SK-N-MC (cell line): ENCODE measurements at regions not wholly inside any gene's neighbourhood (a gene's known extent, or its start where the extent isn't known, plus 50 kb on each side); places are given as distances from the start of the nearest gene placed in this dataset.
A peak's percentile ranks its signal among the peaks of the same experiment; 100 is the strongest.
"Not testable (repeated sequence)": the region's sequence is repeated elsewhere in the genome, so short reads cannot be mapped to it uniquely, and the experiment has no call there.

ENCODE experiments used
- DNase-seq: peaks from one replicate; pipeline ENCODE4 v3.0.0-alpha.2; 2011; ENCODE audit warnings: low read depth, low spot score
- H3K27ac ChIP-seq: fragments of 200-600 bp; sonication (generic); 2 replicates; pipeline ENCODE4 v1.5.1; 2016; ENCODE audit warnings: mixed run types
- H3K36me3 ChIP-seq: fragments of 200-600 bp; sonication (generic); 2 replicates; pipeline ENCODE4 v1.6.1; 2017; ENCODE audit warnings: antibody characterized with exemption, low read length, mixed read lengths; ENCODE audit not compliant: insufficient read depth
- H3K4me3 ChIP-seq: fragments of 200-600 bp; sonication (generic); 2 replicates; pipeline ENCODE4 v1.5.1; 2016
- H3K9ac ChIP-seq: fragments of 200-600 bp; sonication (generic); 2 replicates; pipeline ENCODE4 v1.8.0; 2017; ENCODE audit warnings: mixed run types, mixed read lengths; ENCODE audit not compliant: insufficient read length
- H3K9me3 ChIP-seq: fragments of 200-600 bp; sonication (generic); 2 replicates; pipeline ENCODE4 v1.6.1; 2017; ENCODE audit warnings: low read depth, mild to moderate bottlenecking, antibody characterized with exemption, low read length, moderate library complexity, mixed read lengths
- EZH2 ChIP-seq: fragments of 200-600 bp; sonication (generic); IDR thresholded peaks from one replicate; pipeline ENCODE4 v1.6.1; 2017; ENCODE audit warnings: antibody characterized with exemption
- FOXP2 ChIP-seq: optimal IDR thresholded peaks from 2 replicates; pipeline ENCODE3; 2011; ENCODE audit warnings: mild to moderate bottlenecking, moderate library complexity; ENCODE audit not compliant: insufficient read depth; ENCODE audit errors: extremely low read length, control extremely low read depth
- POLR2AphosphoS5 ChIP-seq: IDR thresholded peaks from 2 replicates; pipeline ENCODE4 v1.6.1; 2012; ENCODE audit warnings: mild to moderate bottlenecking, low read depth, low read length, borderline replicate concordance

GRCh38 chr6:48552905-48553304, 441.9 kb upstream of the PTCHD4 start:
- Histone ChIP-seq H3K4me3 (no peak overlapping the region), H3K36me3 (no peaks in the 10 kb centered on the region), H3K9me3 (no peaks in the 10 kb centered on the region), H3K27ac (no peak overlapping the region), H3K9ac (no peak overlapping the region)
- DNase-seq, result no peak
- TF ChIP-seq FOXP2, result no peak
- TF ChIP-seq POLR2AphosphoS5, result no peak
- no peak for TF ChIP-seq EZH2

DNA sequence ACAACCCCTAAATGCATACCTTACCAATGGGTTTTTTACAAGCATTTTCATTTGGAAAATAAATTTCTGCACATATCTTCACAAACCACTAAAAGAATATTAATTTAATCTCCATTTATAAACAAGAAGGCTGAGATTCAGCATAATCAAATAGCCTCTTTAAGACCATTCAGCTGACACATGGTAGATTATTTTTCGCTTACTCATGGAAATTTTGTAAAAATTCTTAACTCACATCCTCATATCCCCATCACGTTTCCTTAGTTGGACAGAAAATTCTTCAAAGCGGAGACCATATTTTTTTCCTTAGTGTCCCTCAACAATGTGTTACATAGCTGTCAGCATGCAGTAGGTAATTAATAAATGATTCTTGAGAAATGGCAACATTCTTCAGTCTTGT, 439.6 kb upstream of the PTCHD4 start:
- DNase-seq, result no peak
- H3K4me3 ChIP-seq, result no peak overlapping the region
- no peaks in the 10 kb centered on the region for H3K9me3 ChIP-seq
- no peak overlapping the region for H3K27ac ChIP-seq
- TF ChIP-seq POLR2AphosphoS5, result no peak
- no peak for TF ChIP-seq EZH2
- no peak for TF ChIP-seq FOXP2
- H3K36me3 ChIP-seq, result no peaks in the 10 kb centered on the region
- H3K9ac ChIP-seq, result no peak overlapping the region

DNA sequence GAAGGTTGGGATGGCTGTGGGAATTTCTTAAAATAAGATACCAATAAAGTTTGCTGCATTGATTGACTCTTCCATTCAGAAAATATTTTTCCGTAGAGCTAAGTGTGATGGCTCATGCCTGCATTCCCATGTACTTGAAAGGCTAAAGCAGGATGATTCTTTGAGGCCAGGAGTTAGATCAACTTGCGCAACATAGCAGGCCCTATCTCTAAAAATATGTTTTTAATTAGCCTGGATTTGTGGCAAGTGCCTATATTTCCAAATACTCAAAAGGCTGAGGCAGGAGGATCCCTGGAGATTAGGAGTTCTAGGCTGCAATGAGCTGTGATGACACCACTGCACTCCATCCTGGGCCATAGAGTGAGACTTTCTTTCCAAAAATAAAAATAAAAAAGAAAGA, 431.2 kb upstream of the PTCHD4 start:
- no peak overlapping the region for H3K27ac ChIP-seq
- TF ChIP-seq FOXP2, result no peak
- no peak for TF ChIP-seq EZH2
- no peak for TF ChIP-seq POLR2AphosphoS5
- H3K4me3 ChIP-seq, result no peak overlapping the region
- H3K36me3 ChIP-seq, result no peaks in the 10 kb centered on the region
- no peak overlapping the region for H3K9ac ChIP-seq
- 0 out of 2 replicates have a peak, but pooled peaks cover 3% of the 10 kb centered on the region for H3K9me3 ChIP-seq
- peak; percentile 39 for DNase-seq

DNA sequence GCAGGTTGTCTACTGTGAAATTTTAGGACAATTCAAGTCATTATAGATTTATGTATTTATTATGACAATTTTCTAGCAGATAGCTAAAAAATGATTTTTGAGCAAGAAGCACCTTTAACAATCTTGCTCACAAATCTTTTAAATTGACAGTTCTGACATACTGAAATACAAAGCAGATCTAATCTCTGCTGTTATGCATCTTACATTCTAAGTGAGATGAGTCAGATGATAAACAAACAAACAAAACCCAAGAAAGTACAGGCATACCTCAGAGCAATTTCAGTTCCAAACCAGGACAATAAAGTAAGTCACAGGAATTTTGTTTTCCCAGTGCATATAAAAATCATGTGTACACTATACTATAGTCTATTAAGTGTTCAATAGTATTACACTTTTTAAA, 430.7 kb upstream of the PTCHD4 start:
- Histone ChIP-seq H3K27ac (no peak overlapping the region), H3K9ac (no peak overlapping the region), H3K36me3 (no peaks in the 10 kb centered on the region), H3K9me3 (0 out of 2 replicates have a peak, but pooled peaks cover 3% of the 10 kb centered on the region), H3K4me3 (no peak overlapping the region)
- TF ChIP-seq FOXP2, result no peak
- no peak for TF ChIP-seq POLR2AphosphoS5
- no peak for TF ChIP-seq EZH2
- no peak for DNase-seq

DNA sequence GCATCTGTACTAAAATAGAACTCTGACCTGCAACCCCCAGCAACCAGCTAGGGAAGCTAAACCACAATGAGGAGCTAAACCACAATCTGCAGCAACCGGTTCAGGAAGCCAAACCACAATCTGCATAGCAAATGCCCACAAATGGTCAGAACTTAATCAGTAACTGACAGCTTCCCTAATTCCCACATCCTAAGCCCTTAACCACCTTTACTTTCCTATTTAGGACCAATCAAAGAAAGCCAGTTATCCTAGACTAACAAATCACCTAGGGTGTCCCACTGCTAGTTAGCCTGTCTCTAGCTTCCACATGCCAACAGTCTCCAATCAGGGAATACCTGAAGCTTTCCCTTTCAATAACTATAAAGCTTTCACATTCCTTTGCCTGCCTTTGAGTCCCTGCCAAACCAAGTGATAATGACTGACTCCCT, 424.6 kb upstream of the PTCHD4 start:
- DNase-seq, result no peak
- H3K27ac ChIP-seq, result no peak overlapping the region
- H3K9ac ChIP-seq, result no peak overlapping the region
- H3K36me3 ChIP-seq, result no peaks in the 10 kb centered on the region
- no peak for TF ChIP-seq POLR2AphosphoS5
- no peak for TF ChIP-seq EZH2
- no peak for TF ChIP-seq FOXP2
- H3K9me3 ChIP-seq, result no peaks in the 10 kb centered on the region
- no peak overlapping the region for H3K4me3 ChIP-seq

GRCh38 chr6:48530978-48531377, 420.0 kb upstream of the PTCHD4 start:
- not testable (repeated sequence) for H3K27ac ChIP-seq, H3K9ac ChIP-seq, H3K9me3 ChIP-seq, DNase-seq, H3K36me3 ChIP-seq, H3K4me3 ChIP-seq

GRCh38 chr6:48525849-48526248, 414.9 kb upstream of the PTCHD4 start:
- H3K9ac ChIP-seq, result no peak overlapping the region
- H3K27ac ChIP-seq, result no peak overlapping the region
- H3K4me3 ChIP-seq, result no peak overlapping the region
- no peak for TF ChIP-seq POLR2AphosphoS5
- no peak for TF ChIP-seq FOXP2
- TF ChIP-seq EZH2, result no peak
- DNase-seq, result no peak
- H3K9me3 ChIP-seq, result no peaks in the 10 kb centered on the region
- H3K36me3 ChIP-seq, result no peaks in the 10 kb centered on the region

GRCh38 chr6:48520951-48521350, 410.0 kb upstream of the PTCHD4 start:
- no peak for DNase-seq
- Histone ChIP-seq H3K27ac (no peak overlapping the region), H3K9ac (no peak overlapping the region), H3K9me3 (no peaks in the 10 kb centered on the region), H3K36me3 (no peaks in the 10 kb centered on the region), H3K4me3 (no peak overlapping the region)
- TF ChIP-seq POLR2AphosphoS5, result no peak
- no peak for TF ChIP-seq FOXP2
- TF ChIP-seq EZH2, result no peak

GRCh38 chr6:48512390-48512789, 401.4 kb upstream of the PTCHD4 start:
- no peaks in the 10 kb centered on the region for H3K9me3 ChIP-seq
- TF ChIP-seq POLR2AphosphoS5, result no peak
- TF ChIP-seq EZH2, result no peak
- TF ChIP-seq FOXP2, result no peak
- no peaks in the 10 kb centered on the region for H3K36me3 ChIP-seq
- H3K27ac ChIP-seq, result no peak overlapping the region
- H3K4me3 ChIP-seq, result no peak overlapping the region
- no peak overlapping the region for H3K9ac ChIP-seq
- no peak for DNase-seq

- H3K9ac ChIP-seq, result no peak overlapping the region
- H3K4me3 ChIP-seq, result no peak overlapping the region
- no peaks in the 10 kb centered on the region for H3K9me3 ChIP-seq
- H3K27ac ChIP-seq, result no peak overlapping the region
- TF ChIP-seq FOXP2, result no peak
- DNase-seq, result no peak
- H3K36me3 ChIP-seq, result no peaks in the 10 kb centered on the region
These were observed 400.4 kb upstream of the PTCHD4 start for GRCh38 chr6:48511378-48511777.
